ENCODE measurements at regions not wholly inside any gene's neighbourhood (a gene's known extent, or its start where the extent isn't known, plus 50 kb on each side); places are given as distances from the start of the nearest gene placed in this dataset.

- CTCF ChIA-PET: no interaction called here
- no peak for TF ChIP-seq CTCF (IDR thresholded peaks at IDR 0.05; ENCODE audit: control extremely low read depth, extremely low read depth, low read depth, missing control alignments)
- POLR2A ChIA-PET: no interaction called here
- DNase-seq (ENCODE audit: extremely low spot score): no peak
Observed at GRCh38 chr3:176577447-176577846, 619.8 kb downstream of the TBL1XR1 start.

GRCh38 chr3:176574786-176575185 lies 622.5 kb downstream of the TBL1XR1 start:
- DNase-seq (ENCODE audit: extremely low spot score): no peak
- no peak for TF ChIP-seq CTCF (IDR thresholded peaks at IDR 0.05; ENCODE audit: control extremely low read depth, extremely low read depth, low read depth, missing control alignments)
- ChIA-PET CTCF (interaction anchor here (1.3 kb wide), 1 partner anchor 34 kb away, joined by 3 read pairs; no protein-coding TSS in a partner anchor), POLR2A (no interaction called here)

GRCh38 chr3:176571926-176572325 lies 625.4 kb downstream of the TBL1XR1 start:
- POLR2A ChIA-PET: no interaction called here
- TF ChIP-seq CTCF (IDR thresholded peaks at IDR 0.05; ENCODE audit: control extremely low read depth, extremely low read depth, low read depth, missing control alignments): no peak
- CTCF ChIA-PET: no interaction called here
- DNase-seq (ENCODE audit: extremely low spot score): no peak

- DNase-seq (ENCODE audit: extremely low spot score): no peak
- TF ChIP-seq CTCF (IDR thresholded peaks at IDR 0.05; ENCODE audit: control extremely low read depth, extremely low read depth, low read depth, missing control alignments): no peak
- CTCF ChIA-PET: interaction anchor here (1.1 kb wide), 1 partner anchor 20 kb away, joined by 3 read pairs; no protein-coding TSS in a partner anchor
- POLR2A ChIA-PET: no interaction called here
Observed at GRCh38 chr3:176570992-176571391, 626.3 kb downstream of the TBL1XR1 start.

GRCh38 chr3:176568189-176568588 lies 629.1 kb downstream of the TBL1XR1 start:
- no peak for DNase-seq (ENCODE audit: extremely low spot score)
- ChIA-PET CTCF (no interaction called here), POLR2A (no interaction called here)
- no peak for TF ChIP-seq CTCF (IDR thresholded peaks at IDR 0.05; ENCODE audit: control extremely low read depth, extremely low read depth, low read depth, missing control alignments)

- ChIA-PET POLR2A (no interaction called here), CTCF (no interaction called here)
- DNase-seq (ENCODE audit: extremely low spot score): no peak
- no peak for TF ChIP-seq CTCF (IDR thresholded peaks at IDR 0.05; ENCODE audit: control extremely low read depth, extremely low read depth, low read depth, missing control alignments)
Observed at GRCh38 chr3:176566757-176567156, 630.5 kb downstream of the TBL1XR1 start.

- DNase-seq (ENCODE audit: extremely low spot score): no peak
- POLR2A ChIA-PET: no interaction called here
- CTCF ChIA-PET: no interaction called here
- TF ChIP-seq CTCF (IDR thresholded peaks at IDR 0.05; ENCODE audit: control extremely low read depth, extremely low read depth, low read depth, missing control alignments): no peak
Observed at GRCh38 chr3:176562331-176562730, 635.0 kb downstream of the TBL1XR1 start.
